Loucy (cell line): ENCODE measurements at regions not wholly inside any gene's neighbourhood (a gene's known extent, or its start where the extent isn't known, plus 50 kb on each side); places are given as distances from the start of the nearest gene placed in this dataset.

Experiments
- CTCF ChIP-seq: fragments of 200-600 bp; sonication (generic); conservative IDR thresholded peaks from 2 replicates; pipeline ENCODE4 v1.5.1; 2014; ENCODE audit warnings: mild to moderate bottlenecking, antibody characterized with exemption, low read length
- EZH2phosphoT487 ChIP-seq: fragments of 200-600 bp; IDR thresholded peaks from 2 replicates; pipeline ENCODE4 v1.6.1; 2018; ENCODE audit warnings: antibody characterized with exemption, mild to moderate bottlenecking, moderate library complexity, borderline replicate concordance

- TF ChIP-seq EZH2phosphoT487: no peak
- TF ChIP-seq CTCF: no peak
Measured at GRCh38 chr3:17967111-17967510, 224.7 kb upstream of the TBC1D5 start.
